KOPT-K1 (cell line): ENCODE measurements at regions not wholly inside any gene's neighbourhood (a gene's known extent, or its start where the extent isn't known, plus 50 kb on each side); places are given as distances from the start of the nearest gene placed in this dataset.

Experiments
- H3K27ac ChIP-seq: fragments of 200-600 bp; sonication (generic); 2 replicates; pipeline ENCODE4 v1.5.1; 2016; ENCODE audit warnings: antibody characterized with exemption, mild to moderate bottlenecking, low read depth, low read length; ENCODE audit not compliant: poor library complexity, severe bottlenecking
- H3K36me3 ChIP-seq: fragments of 200-600 bp; sonication (generic); 2 replicates; pipeline ENCODE4 v1.5.1; 2017; ENCODE audit warnings: antibody characterized with exemption, mild to moderate bottlenecking, low read length, moderate library complexity; ENCODE audit not compliant: insufficient read depth
- H3K9me3 ChIP-seq: fragments of 200-600 bp; sonication (generic); 2 replicates; pipeline ENCODE4 v1.5.1; 2017; ENCODE audit warnings: antibody characterized with exemption, low read length, mild to moderate bottlenecking; ENCODE audit not compliant: insufficient read depth, poor library complexity, severe bottlenecking

GRCh38 chr1:218660678-218661053 lies 315.5 kb downstream of the TGFB2 start:
- H3K36me3 ChIP-seq, result no peaks in the 10 kb centered on the region
- H3K9me3 ChIP-seq, result no peaks in the 10 kb centered on the region
- no peak overlapping the region for H3K27ac ChIP-seq

- Histone ChIP-seq H3K36me3 (no peaks in the 10 kb centered on the region), H3K27ac (no peak overlapping the region), H3K9me3 (no peaks in the 10 kb centered on the region)
Measured at GRCh38 chr1:218661411-218661810, 316.3 kb downstream of the TGFB2 start.

- no peaks in the 10 kb centered on the region for H3K9me3 ChIP-seq
- no peaks in the 10 kb centered on the region for H3K36me3 ChIP-seq
- H3K27ac ChIP-seq, result no peak overlapping the region
Measured at GRCh38 chr1:218664385-218665170, 319.4 kb downstream of the TGFB2 start.

- no peak overlapping the region for H3K27ac ChIP-seq
Measured at GRCh38 chr1:218665221-218665620, 320.1 kb downstream of the TGFB2 start.

GRCh38 chr1:218666263-218666662 lies 321.1 kb downstream of the TGFB2 start:
- Histone ChIP-seq H3K27ac (no peak overlapping the region), H3K36me3 (no peaks in the 10 kb centered on the region), H3K9me3 (no peaks in the 10 kb centered on the region)

More at GRCh38 chr1:218665221-218665620, 320.1 kb downstream of the TGFB2 start:
- H3K9me3 ChIP-seq, result no peaks in the 10 kb centered on the region
- no peaks in the 10 kb centered on the region for H3K36me3 ChIP-seq

GRCh38 chr1:218667781-218668516 lies 322.8 kb downstream of the TGFB2 start:
- no peaks in the 10 kb centered on the region for H3K36me3 ChIP-seq
- no peaks in the 10 kb centered on the region for H3K9me3 ChIP-seq
- H3K27ac ChIP-seq, result no peak overlapping the region

GRCh38 chr1:218669431-218669830 lies 324.3 kb downstream of the TGFB2 start:
- no peak overlapping the region for H3K27ac ChIP-seq
- no peaks in the 10 kb centered on the region for H3K36me3 ChIP-seq
- H3K9me3 ChIP-seq, result no peaks in the 10 kb centered on the region

GRCh38 chr1:218670875-218671274 lies 325.7 kb downstream of the TGFB2 start:
- no peak overlapping the region for H3K27ac ChIP-seq
- H3K36me3 ChIP-seq, result no peaks in the 10 kb centered on the region
- H3K9me3 ChIP-seq, result no peaks in the 10 kb centered on the region

- no peaks in the 10 kb centered on the region for H3K36me3 ChIP-seq
- H3K9me3 ChIP-seq, result no peaks in the 10 kb centered on the region
- no peak overlapping the region for H3K27ac ChIP-seq
Measured at GRCh38 chr1:218671573-218671972, 326.4 kb downstream of the TGFB2 start.

- H3K36me3 ChIP-seq, result no peaks in the 10 kb centered on the region
- no peaks in the 10 kb centered on the region for H3K9me3 ChIP-seq
- no peak overlapping the region for H3K27ac ChIP-seq
Measured at GRCh38 chr1:218673170-218673569, 328.0 kb downstream of the TGFB2 start.

- Histone ChIP-seq H3K36me3 (no peaks in the 10 kb centered on the region), H3K27ac (no peak overlapping the region)
Measured at GRCh38 chr1:218674280-218674773, 329.2 kb downstream of the TGFB2 start.

GRCh38 chr1:218677026-218677425 lies 331.9 kb downstream of the TGFB2 start:
- no peaks in the 10 kb centered on the region for H3K36me3 ChIP-seq
- H3K9me3 ChIP-seq, result no peaks in the 10 kb centered on the region
- H3K27ac ChIP-seq, result no peak overlapping the region

More at GRCh38 chr1:218674280-218674773, 329.2 kb downstream of the TGFB2 start:
- no peaks in the 10 kb centered on the region for H3K9me3 ChIP-seq

GRCh38 chr1:218679391-218679790 lies 334.3 kb downstream of the TGFB2 start:
- H3K27ac ChIP-seq, result no peak overlapping the region
- H3K36me3 ChIP-seq, result no peaks in the 10 kb centered on the region
- H3K9me3 ChIP-seq, result no peaks in the 10 kb centered on the region

GRCh38 chr1:218679988-218680748 lies 335.0 kb downstream of the TGFB2 start:
- Histone ChIP-seq H3K27ac (no peak overlapping the region), H3K9me3 (no peaks in the 10 kb centered on the region), H3K36me3 (no peaks in the 10 kb centered on the region)

GRCh38 chr1:218683242-218683641 lies 338.1 kb downstream of the TGFB2 start:
- H3K9me3 ChIP-seq, result no peaks in the 10 kb centered on the region
- H3K36me3 ChIP-seq, result no peaks in the 10 kb centered on the region
- no peak overlapping the region for H3K27ac ChIP-seq
